ENCODE measurements at regions not wholly inside any gene's neighbourhood (a gene's known extent, or its start where the extent isn't known, plus 50 kb on each side); places are given as distances from the start of the nearest gene placed in this dataset.

- TF ChIP-seq, protein P1, sequence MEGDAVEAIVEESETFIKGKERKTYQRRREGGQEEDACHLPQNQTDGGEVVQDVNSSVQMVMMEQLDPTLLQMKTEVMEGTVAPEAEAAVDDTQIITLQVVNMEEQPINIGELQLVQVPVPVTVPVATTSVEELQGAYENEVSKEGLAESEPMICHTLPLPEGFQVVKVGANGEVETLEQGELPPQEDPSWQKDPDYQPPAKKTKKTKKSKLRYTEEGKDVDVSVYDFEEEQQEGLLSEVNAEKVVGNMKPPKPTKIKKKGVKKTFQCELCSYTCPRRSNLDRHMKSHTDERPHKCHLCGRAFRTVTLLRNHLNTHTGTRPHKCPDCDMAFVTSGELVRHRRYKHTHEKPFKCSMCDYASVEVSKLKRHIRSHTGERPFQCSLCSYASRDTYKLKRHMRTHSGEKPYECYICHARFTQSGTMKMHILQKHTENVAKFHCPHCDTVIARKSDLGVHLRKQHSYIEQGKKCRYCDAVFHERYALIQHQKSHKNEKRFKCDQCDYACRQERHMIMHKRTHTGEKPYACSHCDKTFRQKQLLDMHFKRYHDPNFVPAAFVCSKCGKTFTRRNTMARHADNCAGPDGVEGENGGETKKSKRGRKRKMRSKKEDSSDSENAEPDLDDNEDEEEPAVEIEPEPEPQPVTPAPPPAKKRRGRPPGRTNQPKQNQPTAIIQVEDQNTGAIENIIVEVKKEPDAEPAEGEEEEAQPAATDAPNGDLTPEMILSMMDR (IDR thresholded peaks at IDR 0.05), result no peak
Observed at GRCh38 chr5:93993161-93993560, 251.8 kb upstream of the POU5F2 start.

DNA sequence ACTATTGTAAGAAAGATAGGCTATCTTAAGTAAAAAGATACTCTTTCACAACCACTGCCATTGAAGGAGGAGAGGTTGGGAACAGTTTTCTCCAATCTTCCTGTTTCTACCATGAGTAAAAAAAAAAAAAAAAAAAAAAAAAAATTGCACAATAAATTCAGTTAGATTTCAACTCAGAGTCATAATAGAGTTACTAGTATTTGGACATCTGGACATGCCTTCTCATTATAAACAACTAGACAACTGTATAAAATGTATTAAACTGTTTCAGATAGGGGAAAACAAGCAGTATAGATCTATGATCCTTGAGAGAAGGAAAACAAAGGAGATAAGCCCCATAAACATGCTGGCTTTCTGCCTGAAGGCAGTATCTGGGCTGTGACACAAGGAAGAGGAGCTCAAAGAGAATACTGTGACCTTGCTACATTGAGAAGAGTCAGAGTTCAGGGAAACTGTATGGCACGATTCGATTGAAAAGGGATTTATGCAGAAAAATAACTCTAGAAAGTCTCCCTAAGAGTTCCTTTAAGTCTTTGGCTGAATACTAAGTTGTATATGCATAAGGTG is 249.2 kb upstream of the POU5F2 start:
- TF ChIP-seq, protein P1 (IDR thresholded peaks at IDR 0.05), result no peak

- TF ChIP-seq, protein P1 (IDR thresholded peaks at IDR 0.05), result no peak
Observed at GRCh38 chr5:93978222-93978621, 236.8 kb upstream of the POU5F2 start.

GRCh38 chr5:93967923-93968322 is 226.5 kb upstream of the POU5F2 start:
- TF ChIP-seq, protein P1 (IDR thresholded peaks at IDR 0.05), result 0 out of 2 replicates have a peak, but pooled peaks have one; percentile 16

GRCh38 chr5:93964421-93964820 is 223.0 kb upstream of the POU5F2 start:
- TF ChIP-seq, protein P1 (IDR thresholded peaks at IDR 0.05), result no peak

- TF ChIP-seq, protein P1 (IDR thresholded peaks at IDR 0.05), result no peak
Observed at GRCh38 chr5:93960042-93960441, 218.6 kb upstream of the POU5F2 start.

DNA sequence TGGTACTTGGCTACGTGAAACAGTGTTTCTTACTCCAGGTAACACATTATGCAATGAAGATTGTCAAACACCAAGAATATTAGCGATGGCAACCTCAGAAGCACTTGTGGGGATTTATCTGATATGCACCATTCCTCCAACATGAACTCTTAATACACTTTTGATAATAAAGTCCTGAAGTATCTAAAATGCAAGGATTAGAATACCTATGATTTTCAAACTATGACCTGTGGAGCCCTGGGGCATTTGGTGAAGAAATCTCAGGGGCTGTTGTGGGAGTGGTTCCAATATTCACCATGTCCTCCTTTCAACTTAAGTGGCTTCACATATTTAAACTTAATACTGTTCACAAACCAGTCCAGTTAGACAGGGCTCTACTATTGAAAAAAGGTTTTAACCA is 214.6 kb upstream of the POU5F2 start:
- TF ChIP-seq, protein P1 (IDR thresholded peaks at IDR 0.05), result no peak

Data from LNCAP (cell line).